ENCODE measurements at regions not wholly inside any gene's neighbourhood (a gene's known extent, or its start where the extent isn't known, plus 50 kb on each side); places are given as distances from the start of the nearest gene placed in this dataset.

DNA sequence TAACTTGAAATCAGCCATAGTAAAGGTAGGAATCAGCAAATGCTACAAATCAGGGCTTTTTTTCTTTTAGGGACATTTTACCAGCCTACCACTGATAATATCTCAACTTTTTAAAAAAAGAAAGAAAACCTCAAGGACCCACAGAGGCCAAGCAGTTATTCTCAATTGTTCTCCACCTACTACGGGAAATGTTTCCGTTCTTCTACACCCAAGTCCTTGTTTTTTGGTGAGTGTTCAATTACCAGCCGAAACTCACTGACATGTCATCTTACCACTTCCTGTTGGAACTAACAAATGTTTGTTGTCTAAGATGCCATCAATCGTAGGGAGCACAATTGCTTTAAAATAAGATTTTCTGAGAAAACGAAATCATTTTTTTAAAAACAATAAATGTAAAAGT, 50.2 kb upstream of the CDK1 start:
- peaks cover 1% of the 10 kb centered on the region in 2 donors for H3K9me3 Mint-ChIP-seq
- DNase-seq (peak in 1 of 2 donors; percentile 28), ATAC-seq (replicated peaks in 1 of 2) (peak; percentile 66 to 70)
- H3K4me1 Mint-ChIP-seq (ENCODE audit: low read depth): peaks cover 62% of the 10 kb centered on the region
- peak overlapping the region; percentile 70 for H3K27ac Mint-ChIP-seq
- H3K4me3 Mint-ChIP-seq: peak overlapping the region; percentile 71 to 88
- H3K27me3 Mint-ChIP-seq (ENCODE audit: low read depth): no peaks in the 10 kb centered on the region
- peaks cover 6 to 10% of the 10 kb centered on the region in 2 donors for H3K36me3 Mint-ChIP-seq (ENCODE audit: insufficient read depth in 2 of 2)

DNA sequence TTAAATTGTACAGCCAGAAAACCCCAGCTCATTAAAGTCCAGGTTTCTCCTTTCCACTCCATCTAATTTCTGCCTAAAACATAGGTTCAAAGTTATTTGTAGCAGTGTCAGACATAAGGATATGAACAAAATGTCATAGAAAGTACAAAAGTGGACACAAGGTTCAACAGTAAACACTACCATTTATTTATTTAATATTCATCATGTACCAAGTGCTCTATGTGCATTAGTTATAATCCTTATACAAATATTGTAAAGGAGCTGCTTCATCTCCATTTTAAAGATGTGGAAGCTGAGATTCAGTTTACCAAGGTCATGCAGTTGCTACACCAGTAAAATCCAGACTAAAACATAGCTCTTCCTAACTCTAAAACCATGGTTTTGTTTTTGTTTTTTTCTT, 52.0 kb upstream of the CDK1 start:
- DNase-seq (no peak), ATAC-seq (replicated peaks in 1 of 2) (no peak)
- Mint-ChIP-seq H3K9me3 (peaks cover 1% of the 10 kb centered on the region in 2 donors), H3K27ac (peak overlapping the region; percentile 76), H3K27me3 (ENCODE audit: low read depth) (no peaks in the 10 kb centered on the region), H3K4me3 (peak overlapping the region; percentile 25 to 88), H3K36me3 (ENCODE audit: insufficient read depth in 2 of 2) (peaks cover 2 to 7% of the 10 kb centered on the region in 2 donors), H3K4me1 (ENCODE audit: low read depth) (peaks cover 67% of the 10 kb centered on the region)

DNA sequence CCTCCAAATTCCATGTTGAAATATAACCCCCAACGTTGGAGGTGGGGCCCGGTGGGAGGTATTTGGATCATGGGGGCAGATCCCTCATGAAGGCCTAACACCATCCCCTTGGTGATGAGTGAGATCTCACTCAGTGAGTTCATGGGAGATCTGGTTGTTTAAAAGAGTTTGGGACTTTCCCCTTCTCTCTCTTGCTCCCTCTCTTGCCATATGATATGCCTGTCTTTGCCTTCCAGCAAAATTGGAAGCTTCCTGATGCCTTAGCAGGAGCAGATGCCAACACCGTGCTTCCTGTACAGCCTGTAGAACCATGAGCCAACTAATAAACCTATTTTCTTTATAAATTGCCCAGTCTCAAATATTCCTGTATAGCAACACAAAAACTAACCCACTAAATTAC, 55.7 kb upstream of the CDK1 start:
- H3K9me3 Mint-ChIP-seq: peaks cover 1% of the 10 kb centered on the region in 2 donors
- H3K4me3 Mint-ChIP-seq: no peak overlapping the region
- H3K4me1 Mint-ChIP-seq (ENCODE audit: low read depth): peaks cover 60% of the 10 kb centered on the region
- peaks cover 2 to 7% of the 10 kb centered on the region in 2 donors for H3K36me3 Mint-ChIP-seq (ENCODE audit: insufficient read depth in 2 of 2)
- DNase-seq (no peak), ATAC-seq (replicated peaks in 1 of 2) (no peak)
- H3K27me3 Mint-ChIP-seq (ENCODE audit: low read depth): no peaks in the 10 kb centered on the region
- H3K27ac Mint-ChIP-seq: peak overlapping the region; percentile 14

DNA sequence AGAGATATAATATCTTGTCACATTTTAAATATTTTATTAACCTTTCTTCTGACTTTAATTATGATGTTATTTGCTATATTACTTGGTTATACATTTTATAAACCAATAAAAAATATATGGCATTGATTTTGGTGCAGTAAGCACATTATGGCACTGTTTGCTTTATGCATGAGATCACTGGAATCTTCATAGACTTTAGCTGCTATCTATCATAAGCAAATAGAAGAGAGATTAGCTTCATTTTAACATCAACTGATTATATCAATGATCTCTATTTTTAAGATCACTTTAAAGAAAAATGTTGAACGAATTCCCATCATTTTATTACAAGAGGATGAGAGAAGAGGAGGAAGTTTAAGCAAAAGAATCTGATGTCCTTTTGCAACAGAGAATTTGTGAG, 58.6 kb upstream of the CDK1 start:
- Mint-ChIP-seq H3K27me3 (ENCODE audit: low read depth) (no peaks in the 10 kb centered on the region), H3K4me1 (ENCODE audit: low read depth) (peaks cover 52% of the 10 kb centered on the region), H3K27ac (no peak overlapping the region), H3K9me3 (peaks cover 1% of the 10 kb centered on the region in 2 donors), H3K4me3 (no peak overlapping the region), H3K36me3 (ENCODE audit: insufficient read depth in 2 of 2) (peaks cover 2 to 7% of the 10 kb centered on the region in 2 donors)
- DNase-seq (no peak), ATAC-seq (replicated peaks in 1 of 2) (no peak)

DNA sequence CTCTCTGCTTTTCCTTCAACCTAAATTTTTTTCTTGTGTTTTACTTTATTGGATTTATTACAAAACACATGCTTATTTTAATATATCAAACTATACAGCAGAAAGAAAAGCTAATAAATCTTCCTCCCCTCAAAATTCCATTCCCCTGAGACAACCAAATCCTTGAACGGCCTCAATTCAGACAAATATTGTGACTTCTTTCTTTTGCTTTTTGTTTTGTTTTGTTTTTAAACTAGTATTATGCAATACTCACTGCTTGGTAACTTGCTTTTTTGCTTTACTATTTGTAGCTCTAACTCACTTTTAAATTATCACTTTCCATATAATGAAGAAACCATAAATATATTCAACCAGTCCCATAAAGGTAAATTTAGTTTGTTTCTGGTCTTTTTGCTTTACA, 59.4 kb upstream of the CDK1 start:
- Mint-ChIP-seq H3K27me3 (ENCODE audit: low read depth) (no peaks in the 10 kb centered on the region), H3K4me1 (ENCODE audit: low read depth) (peaks cover 60% of the 10 kb centered on the region), H3K27ac (no peak overlapping the region), H3K36me3 (ENCODE audit: insufficient read depth in 2 of 2) (peaks cover 2 to 7% of the 10 kb centered on the region in 2 donors), H3K4me3 (peak overlapping the region in 1 of 2 donors; percentile 67), H3K9me3 (peaks cover 0 to 1% of the 10 kb centered on the region in 2 donors)
- DNase-seq: no peak
- ATAC-seq (replicated peaks in 1 of 2): no peak

DNA sequence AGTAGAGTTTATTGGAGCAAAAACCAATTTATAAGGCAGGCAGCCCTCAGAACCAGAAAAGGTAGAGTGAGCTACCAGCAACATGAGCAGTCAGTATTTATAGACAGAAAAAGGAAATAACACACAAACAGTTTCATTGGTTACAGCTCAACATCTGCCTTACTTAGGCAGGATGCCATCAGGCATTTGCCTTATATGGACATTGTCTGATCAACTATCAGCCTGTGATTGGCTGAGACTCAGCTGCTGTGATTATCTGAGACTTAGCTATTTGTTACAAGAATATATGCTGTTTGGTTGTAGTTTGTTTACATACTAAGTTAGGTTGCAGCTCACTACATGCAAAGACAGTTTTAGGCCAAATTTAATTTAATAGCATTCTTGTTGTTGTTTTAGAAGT, 60.4 kb upstream of the CDK1 start:
- H3K27me3 Mint-ChIP-seq (ENCODE audit: low read depth): no peaks in the 10 kb centered on the region
- DNase-seq: no peak
- H3K9me3 Mint-ChIP-seq: no peaks in the 10 kb centered on the region
- no peak overlapping the region for H3K27ac Mint-ChIP-seq
- peak in 1 of 2 donors; percentile 51 for ATAC-seq (replicated peaks in 1 of 2)
- peak overlapping the region in 1 of 2 donors; percentile 34 for H3K4me3 Mint-ChIP-seq
- peaks cover 0 to 4% of the 10 kb centered on the region in 2 donors for H3K36me3 Mint-ChIP-seq (ENCODE audit: insufficient read depth in 2 of 2)
- H3K4me1 Mint-ChIP-seq (ENCODE audit: low read depth): peaks cover 69% of the 10 kb centered on the region

DNA sequence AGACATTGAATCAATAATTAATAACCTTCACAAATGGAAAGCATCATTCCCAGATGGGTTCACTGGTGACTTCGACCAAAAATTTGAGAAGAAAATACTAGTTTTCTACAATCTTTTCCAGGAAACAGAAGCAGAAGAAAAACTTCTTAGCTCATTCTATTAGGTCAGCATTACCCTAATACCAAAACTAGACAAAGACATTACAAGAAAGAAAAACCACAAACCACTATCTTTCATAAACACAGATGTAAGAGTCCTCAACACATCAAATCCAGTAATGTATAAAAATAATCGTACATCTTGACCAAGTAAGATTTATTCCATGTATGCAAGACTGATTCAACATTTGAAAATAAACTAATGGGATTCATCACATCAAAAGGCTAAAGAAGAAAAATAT, 64.0 kb upstream of the CDK1 start:
- peaks cover 0 to 10% of the 10 kb centered on the region in 2 donors for H3K36me3 Mint-ChIP-seq (ENCODE audit: insufficient read depth in 2 of 2)
- H3K4me3 Mint-ChIP-seq: peak overlapping the region; percentile 29 to 73
- H3K27me3 Mint-ChIP-seq (ENCODE audit: low read depth): no peaks in the 10 kb centered on the region
- DNase-seq: no peak
- H3K27ac Mint-ChIP-seq: peak overlapping the region; percentile 59
- H3K9me3 Mint-ChIP-seq: no peaks in the 10 kb centered on the region
- ATAC-seq (replicated peaks in 1 of 2): peak; percentile 54 to 64
- peaks cover 57% of the 10 kb centered on the region for H3K4me1 Mint-ChIP-seq (ENCODE audit: low read depth)

DNA sequence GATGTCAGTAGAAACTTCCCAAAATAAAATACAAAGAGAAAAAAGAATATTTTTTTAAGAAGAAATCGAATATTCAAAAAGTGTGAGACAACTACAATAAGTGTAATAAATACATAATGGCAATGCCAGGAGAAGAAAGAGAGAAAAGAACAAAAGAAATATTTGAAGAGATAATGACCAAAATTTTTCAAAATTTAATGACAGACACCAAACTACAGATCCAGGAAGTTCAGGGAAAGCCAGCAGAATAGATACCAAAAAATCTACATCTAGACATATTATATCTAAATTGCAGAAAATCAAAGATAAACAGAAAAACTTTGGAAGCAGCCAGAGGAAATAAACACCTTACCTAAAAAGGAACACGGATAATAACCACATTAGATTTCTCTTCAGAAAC, 66.8 kb upstream of the CDK1 start:
- Mint-ChIP-seq H3K27me3 (ENCODE audit: low read depth) (no peaks in the 10 kb centered on the region), H3K36me3 (ENCODE audit: insufficient read depth in 2 of 2) (peaks cover 0 to 10% of the 10 kb centered on the region in 2 donors), H3K9me3 (peaks cover 0 to 3% of the 10 kb centered on the region in 2 donors), H3K27ac (no peak overlapping the region), H3K4me1 (ENCODE audit: low read depth) (peaks cover 47% of the 10 kb centered on the region), H3K4me3 (no peak overlapping the region)
- ATAC-seq (replicated peaks in 1 of 2) (no peak), DNase-seq (no peak)

DNA sequence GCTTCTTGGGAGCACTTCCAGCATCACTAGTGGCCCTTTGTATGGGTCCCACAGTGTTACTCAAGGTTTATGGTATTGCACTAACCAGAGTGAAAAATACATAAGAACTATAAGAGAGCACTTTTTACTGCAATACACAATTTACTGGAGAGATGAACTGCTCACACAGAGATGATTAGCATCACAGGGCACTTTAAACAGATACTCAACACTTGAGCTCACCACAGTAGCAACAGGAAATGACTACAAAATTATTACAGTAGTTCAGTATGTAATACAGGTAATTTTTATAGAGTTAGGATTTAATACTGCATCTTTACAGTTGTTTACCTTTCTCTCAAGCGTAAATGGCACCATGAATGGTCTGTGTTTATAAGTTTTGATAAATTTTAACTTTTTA, 68.2 kb upstream of the CDK1 start:
- Mint-ChIP-seq H3K4me3 (no peak overlapping the region), H3K27ac (no peak overlapping the region), H3K27me3 (ENCODE audit: low read depth) (no peaks in the 10 kb centered on the region), H3K9me3 (peaks cover 0 to 3% of the 10 kb centered on the region in 2 donors), H3K4me1 (ENCODE audit: low read depth) (peaks cover 52% of the 10 kb centered on the region), H3K36me3 (ENCODE audit: insufficient read depth in 2 of 2) (peaks cover 0 to 10% of the 10 kb centered on the region in 2 donors)
- ATAC-seq (replicated peaks in 1 of 2) (peak in 1 of 2 donors; percentile 30), DNase-seq (no peak)

DNA sequence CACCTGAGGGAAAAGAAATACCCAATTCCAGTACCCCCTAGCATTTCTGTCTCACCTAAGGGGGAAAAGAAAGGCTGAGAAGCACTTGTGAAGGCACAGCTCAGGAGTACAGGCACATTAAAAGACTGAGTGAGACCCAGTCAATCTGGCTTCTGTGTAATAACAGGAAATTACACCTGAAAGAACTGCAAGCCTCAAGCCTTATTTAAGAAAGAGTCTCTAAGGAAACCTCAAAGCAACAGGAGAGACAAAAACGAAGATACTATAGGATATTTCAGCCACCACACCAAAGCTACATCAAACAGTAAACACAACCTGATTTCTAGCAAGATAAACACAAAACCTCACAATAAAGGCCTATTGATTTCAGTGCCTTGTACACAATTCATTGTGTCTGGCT, 69.6 kb upstream of the CDK1 start:
- DNase-seq (no peak), ATAC-seq (replicated peaks in 1 of 2) (peak; percentile 72 to 78)
- Mint-ChIP-seq H3K4me3 (peak overlapping the region in 1 of 2 donors; percentile 4), H3K4me1 (ENCODE audit: low read depth) (peaks cover 52% of the 10 kb centered on the region), H3K27ac (no peak overlapping the region), H3K9me3 (peaks cover 0 to 3% of the 10 kb centered on the region in 2 donors), H3K27me3 (ENCODE audit: low read depth) (no peaks in the 10 kb centered on the region), H3K36me3 (ENCODE audit: insufficient read depth in 2 of 2) (peaks cover 0 to 6% of the 10 kb centered on the region in 2 donors)

DNA sequence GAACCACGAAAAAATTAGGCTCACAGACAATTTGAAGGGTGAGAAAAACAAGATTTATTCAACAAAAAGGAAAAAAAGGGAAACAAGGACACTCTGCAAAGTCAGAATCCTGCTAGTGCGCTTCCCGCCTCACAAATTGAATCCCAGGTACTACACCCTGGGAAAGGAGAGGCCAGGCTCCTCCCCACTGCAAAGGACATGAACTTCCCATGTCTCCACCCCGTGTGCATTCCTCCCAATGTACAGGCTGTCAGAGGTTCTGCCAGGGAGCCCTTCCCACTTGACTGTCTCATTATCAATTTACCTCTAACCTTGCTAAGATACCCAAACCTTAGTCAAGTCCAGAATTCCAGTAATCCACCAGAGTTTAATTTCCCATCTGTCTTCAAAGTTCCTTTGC, 70.4 kb upstream of the CDK1 start:
- Mint-ChIP-seq H3K4me1 (ENCODE audit: low read depth) (peaks cover 52% of the 10 kb centered on the region), H3K27ac (peak overlapping the region; percentile 22), H3K36me3 (ENCODE audit: insufficient read depth in 2 of 2) (peaks cover 0 to 6% of the 10 kb centered on the region in 2 donors), H3K27me3 (ENCODE audit: low read depth) (no peaks in the 10 kb centered on the region), H3K4me3 (peak overlapping the region in 1 of 2 donors; percentile 27), H3K9me3 (peaks cover 0 to 3% of the 10 kb centered on the region in 2 donors)
- ATAC-seq (replicated peaks in 1 of 2): no peak
- DNase-seq: no peak

DNA sequence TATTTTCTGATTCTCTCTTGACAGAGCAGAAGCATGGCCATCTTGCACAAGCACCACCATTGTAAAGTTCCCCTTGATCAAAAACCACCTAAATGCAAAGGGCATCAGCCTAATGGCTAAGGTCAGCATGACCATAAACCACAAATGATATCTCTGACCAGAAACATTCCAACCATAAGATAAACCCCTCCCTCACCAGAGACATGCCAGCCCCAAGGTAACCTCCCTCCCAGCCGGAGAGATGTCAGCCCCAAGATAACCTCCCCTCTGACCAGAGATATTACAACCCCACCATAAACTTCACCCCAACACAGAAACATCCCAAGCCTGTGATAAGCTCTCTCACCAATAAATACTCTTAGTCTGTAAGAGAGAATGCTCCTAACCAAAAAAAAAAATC, 72.1 kb upstream of the CDK1 start:
- H3K9me3 Mint-ChIP-seq: peaks cover 0 to 3% of the 10 kb centered on the region in 2 donors
- H3K36me3 Mint-ChIP-seq (ENCODE audit: insufficient read depth in 2 of 2): peaks cover 0 to 2% of the 10 kb centered on the region in 2 donors
- ATAC-seq (replicated peaks in 1 of 2) (no peak), DNase-seq (no peak)
- H3K27me3 Mint-ChIP-seq (ENCODE audit: low read depth): no peaks in the 10 kb centered on the region
- H3K27ac Mint-ChIP-seq: peak overlapping the region; percentile 71
- peaks cover 53% of the 10 kb centered on the region for H3K4me1 Mint-ChIP-seq (ENCODE audit: low read depth)
- no peak overlapping the region for H3K4me3 Mint-ChIP-seq

DNA sequence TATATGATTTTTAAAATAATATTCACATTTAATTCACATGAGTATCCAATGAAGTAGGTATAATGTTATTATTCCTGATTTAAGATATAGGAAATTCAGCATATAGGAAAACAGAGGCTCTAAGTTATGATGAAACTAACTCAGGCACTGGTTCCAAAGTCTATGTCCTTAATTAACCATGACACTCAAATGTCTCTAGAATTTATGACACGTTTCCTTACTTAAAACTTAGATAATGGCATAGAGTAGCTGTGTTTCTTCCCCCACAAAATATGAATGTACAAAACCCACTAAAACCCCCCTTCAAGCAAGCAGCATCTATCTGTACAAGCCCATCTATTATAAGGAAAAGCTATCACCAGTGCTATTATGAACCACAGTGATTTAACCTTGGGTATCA, 72.9 kb upstream of the CDK1 start:
- ATAC-seq (replicated peaks in 1 of 2) (no peak), DNase-seq (no peak)
- Mint-ChIP-seq H3K4me3 (no peak overlapping the region), H3K36me3 (ENCODE audit: insufficient read depth in 2 of 2) (no peaks in the 10 kb centered on the region), H3K4me1 (ENCODE audit: low read depth) (peaks cover 53% of the 10 kb centered on the region), H3K9me3 (peaks cover 0 to 3% of the 10 kb centered on the region in 2 donors), H3K27ac (no peak overlapping the region), H3K27me3 (ENCODE audit: low read depth) (no peaks in the 10 kb centered on the region)

DNA sequence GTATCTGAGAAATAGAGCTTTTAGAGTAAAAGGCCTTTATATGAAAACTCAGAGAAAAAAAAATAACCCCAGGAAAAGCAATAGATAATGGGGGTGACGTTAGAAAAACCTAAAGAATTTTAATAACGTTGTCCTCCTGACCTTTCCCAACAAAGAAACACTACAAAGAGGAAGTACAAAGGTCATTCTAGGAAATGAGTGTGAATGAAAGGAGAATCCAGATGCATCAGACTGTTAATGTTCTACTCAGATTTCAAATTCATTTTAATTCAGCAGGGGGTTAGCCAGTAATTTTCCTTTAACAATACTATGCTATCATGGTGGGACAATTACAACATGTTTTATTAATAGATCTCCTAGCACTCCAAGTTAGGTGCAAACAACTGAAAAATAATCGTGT, 73.8 kb upstream of the CDK1 start:
- ATAC-seq (replicated peaks in 1 of 2): no peak
- Mint-ChIP-seq H3K4me1 (ENCODE audit: low read depth) (peaks cover 53% of the 10 kb centered on the region), H3K36me3 (ENCODE audit: insufficient read depth in 2 of 2) (no peaks in the 10 kb centered on the region), H3K27me3 (ENCODE audit: low read depth) (no peaks in the 10 kb centered on the region), H3K9me3 (peaks cover 0 to 3% of the 10 kb centered on the region in 2 donors), H3K27ac (no peak overlapping the region), H3K4me3 (no peak overlapping the region)
- no peak for DNase-seq
